TTC549 (cell line): ENCODE measurements at regions not wholly inside any gene's neighbourhood (a gene's known extent, or its start where the extent isn't known, plus 50 kb on each side); places are given as distances from the start of the nearest gene placed in this dataset.
"Not testable (repeated sequence)": the region's sequence is repeated elsewhere in the genome, so short reads cannot be mapped to it uniquely, and the experiment has no call there.

ENCODE experiments used
- FAIRE-seq: peaks from 2 replicates; lab custom pipeline; 2012; peaks lifted over from hg19 to GRCh38; lab: Jason Lieb, UNC

DNA sequence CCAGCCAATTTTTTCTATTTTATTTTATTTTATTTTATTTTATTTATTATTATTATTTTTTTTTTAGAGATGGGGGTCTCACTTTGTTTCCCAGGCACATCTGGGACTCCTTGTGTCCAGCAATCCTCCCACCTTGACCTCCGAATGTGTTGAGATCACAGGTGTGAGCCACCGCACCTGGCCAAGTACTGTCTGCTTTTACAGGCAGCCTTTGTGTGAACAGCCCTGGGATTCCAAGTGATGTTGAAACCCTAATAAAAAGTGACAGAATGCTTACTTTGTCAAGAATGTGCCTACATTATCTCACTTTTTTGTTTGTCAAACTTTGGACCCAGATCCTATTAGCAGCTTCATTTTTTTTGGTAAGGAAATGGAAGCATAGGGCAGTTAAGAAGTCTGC lies 220.1 kb upstream of the EDNRB start:
- no peak for FAIRE-seq

- no peak for FAIRE-seq
These were observed 218.9 kb upstream of the EDNRB start for GRCh38 chr13:78137404-78138142.

DNA sequence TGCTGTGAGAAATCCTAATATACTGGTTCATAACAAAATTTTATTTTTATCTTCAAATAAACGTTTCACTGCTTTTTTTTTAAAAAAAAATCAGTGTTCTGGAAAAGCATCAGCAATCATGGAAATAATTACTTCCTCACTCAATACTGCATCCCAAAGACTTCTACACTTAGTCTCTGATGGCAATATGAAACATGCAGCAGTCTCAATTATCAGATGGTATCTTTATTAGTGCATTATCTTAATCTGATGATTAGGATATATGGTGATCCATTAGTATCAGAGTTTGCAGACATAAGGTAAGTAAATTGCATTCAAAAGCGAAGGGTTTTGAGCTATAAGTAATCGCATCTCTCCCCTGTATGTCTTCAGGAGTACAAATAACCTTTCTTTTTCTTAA lies 218.3 kb upstream of the EDNRB start:
- no peak for FAIRE-seq

DNA sequence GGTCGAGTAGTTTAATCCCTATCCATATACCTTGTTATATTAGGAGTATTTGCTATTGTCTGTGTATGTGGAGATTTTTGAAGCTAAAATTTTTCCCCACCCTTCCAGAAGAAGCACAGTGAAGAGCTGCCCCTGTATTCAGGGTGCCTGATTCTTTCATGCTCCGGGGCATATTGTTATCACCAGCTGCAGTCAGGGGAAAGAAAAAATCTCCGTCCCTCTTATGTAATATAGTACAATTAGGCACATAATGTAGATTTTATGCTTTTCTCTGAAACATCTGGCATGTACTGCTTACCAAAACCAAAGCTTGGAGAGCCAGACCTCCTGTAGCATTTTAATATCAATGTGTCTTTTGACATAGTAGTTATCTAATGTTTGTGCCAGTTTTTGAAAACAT lies 214.9 kb upstream of the EDNRB start:
- FAIRE-seq = no peak

DNA sequence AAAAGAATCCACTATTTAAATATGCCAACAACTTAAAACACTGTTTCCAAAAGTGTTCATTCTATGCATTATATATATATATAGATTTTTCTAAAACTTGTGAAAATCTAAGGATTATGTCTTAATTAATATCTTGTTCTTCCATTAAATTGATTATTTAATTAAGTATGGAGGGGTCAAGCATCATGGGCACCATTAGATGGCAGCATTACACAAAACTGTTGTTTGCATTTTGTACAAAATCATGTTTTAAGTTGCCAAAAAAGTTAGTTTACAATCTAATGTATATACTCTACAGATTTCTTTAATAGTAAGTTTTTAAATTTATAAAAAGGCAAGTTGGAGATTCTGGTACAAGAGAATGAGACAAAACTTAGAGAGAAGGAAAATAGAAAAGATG lies 213.2 kb upstream of the EDNRB start:
- no peak for FAIRE-seq

DNA sequence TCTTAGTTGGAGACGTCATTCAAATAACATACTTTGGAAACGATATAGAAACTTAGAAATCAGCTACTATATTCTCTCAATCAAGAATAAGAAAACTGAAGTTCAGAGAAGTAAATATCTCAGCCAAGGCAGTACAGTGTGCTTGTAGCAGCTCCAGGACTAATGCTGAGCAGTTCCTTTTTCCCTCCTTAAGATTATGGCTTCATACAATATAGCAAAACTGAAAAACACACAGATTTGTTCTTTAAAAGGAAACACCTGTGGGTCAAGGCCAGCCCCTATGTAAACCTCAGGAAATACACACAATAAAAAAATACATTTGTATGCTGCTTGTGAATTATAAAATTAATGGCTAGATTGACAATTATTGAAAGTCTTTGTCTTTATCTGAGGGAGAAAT lies 212.7 kb upstream of the EDNRB start:
- no peak for FAIRE-seq

DNA sequence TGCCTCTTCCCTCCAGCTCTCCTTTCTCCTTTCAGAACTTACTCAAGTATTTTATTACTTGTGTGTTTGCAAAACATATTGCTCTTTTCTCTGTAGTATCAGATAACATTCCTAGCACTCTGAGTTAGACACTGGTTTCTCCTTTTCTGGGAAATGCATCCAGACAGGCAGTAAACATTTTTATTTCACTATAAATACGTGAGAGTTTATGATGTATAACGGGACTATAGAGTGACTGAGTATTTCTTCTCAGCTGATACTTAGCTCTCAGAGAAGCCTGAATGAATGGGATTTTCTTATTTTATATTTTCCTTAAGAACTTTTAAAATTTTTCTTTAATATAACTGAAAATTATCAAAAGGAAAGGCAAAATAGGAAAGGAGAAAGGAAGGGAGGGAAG lies 211.2 kb upstream of the EDNRB start:
- no peak for FAIRE-seq

DNA sequence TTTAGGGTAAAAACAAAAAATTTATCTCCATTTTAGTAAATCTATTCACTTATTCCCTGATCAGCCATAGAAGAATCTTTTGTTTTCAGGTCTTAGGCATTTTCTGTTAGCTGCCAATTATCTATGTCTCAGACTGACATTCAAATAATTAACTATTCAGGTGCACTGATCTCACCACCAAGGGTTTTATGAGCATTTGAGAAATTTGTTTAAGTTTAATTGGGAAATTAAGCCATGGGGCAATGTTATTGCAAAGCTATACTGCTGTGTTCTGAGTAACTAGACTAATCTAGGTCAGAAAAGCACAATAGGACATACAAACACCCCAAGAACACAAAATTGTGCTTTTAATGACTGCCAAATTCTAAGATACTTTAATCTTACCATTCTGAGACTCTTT lies 210.7 kb upstream of the EDNRB start:
- FAIRE-seq = no peak

DNA sequence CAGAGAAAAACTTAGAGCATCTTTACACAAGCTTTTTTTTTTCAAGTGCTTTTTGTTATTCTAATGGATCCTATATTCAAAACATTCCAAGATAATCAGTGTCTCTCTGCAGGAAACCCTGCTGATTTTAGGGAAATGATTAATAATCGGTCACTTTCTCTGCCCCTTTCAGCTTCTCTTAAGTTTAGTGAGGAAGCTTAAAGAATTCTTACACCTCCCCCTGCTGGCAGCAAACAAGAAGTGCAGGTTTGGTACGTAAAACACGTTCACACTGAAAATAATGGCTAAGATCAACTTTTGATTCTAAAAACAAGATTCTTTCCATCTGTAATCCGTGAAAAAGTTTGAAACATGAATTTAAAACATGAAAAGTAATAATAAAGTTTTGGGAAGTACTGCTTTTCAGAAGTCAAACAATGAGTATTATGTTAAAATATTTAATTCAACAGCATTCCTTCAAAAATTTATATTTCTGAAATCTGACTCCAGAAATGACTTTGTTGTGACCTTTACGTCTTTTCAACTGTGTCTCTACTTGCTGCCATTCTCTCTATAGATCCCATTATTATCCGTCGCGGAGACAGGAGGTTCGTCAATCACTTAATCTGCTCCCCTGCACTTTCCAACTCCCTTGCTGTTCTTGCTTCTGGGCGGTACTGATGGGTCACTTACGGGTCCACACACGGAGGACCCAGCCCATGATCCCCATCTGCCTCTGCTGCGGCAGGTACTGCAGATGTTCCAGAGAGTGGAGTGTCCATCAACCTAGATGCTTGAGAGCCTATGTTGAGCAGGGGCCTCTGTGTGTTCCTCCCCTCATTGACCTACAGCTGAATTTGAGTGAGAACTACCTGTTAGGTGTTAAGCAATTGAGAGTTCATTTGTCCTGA lies 203.1 kb upstream of the EDNRB start:
- FAIRE-seq = peak; percentile 53

GRCh38 chr13:78121001-78121400 lies 202.4 kb upstream of the EDNRB start:
- FAIRE-seq = no peak

DNA sequence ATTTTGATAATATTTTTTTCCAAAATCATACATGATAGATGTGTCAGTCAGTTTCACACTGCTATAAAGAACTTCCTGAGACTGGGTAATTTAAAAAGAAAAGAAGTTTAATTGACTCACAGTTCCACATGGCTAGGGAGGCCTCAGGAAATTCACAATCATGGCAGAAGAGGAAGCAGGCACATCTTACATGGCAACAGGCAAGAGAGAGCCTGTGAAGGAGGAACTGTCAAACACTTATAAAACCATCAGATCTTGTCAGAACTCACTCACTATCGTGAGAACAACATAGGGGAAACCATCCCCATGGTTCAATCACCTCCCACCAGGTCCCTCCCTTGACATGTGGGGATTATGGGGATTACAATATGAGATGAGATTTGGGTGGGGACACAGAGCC lies 201.5 kb upstream of the EDNRB start:
- FAIRE-seq = not testable (repeated sequence)

GRCh38 chr13:78117070-78117469 lies 198.4 kb upstream of the EDNRB start:
- FAIRE-seq = not testable (repeated sequence)

- no peak for FAIRE-seq
These were observed 187.0 kb upstream of the EDNRB start for GRCh38 chr13:78105656-78106055.

- no peak for FAIRE-seq
These were observed 185.3 kb upstream of the EDNRB start for GRCh38 chr13:78103936-78104335.

DNA sequence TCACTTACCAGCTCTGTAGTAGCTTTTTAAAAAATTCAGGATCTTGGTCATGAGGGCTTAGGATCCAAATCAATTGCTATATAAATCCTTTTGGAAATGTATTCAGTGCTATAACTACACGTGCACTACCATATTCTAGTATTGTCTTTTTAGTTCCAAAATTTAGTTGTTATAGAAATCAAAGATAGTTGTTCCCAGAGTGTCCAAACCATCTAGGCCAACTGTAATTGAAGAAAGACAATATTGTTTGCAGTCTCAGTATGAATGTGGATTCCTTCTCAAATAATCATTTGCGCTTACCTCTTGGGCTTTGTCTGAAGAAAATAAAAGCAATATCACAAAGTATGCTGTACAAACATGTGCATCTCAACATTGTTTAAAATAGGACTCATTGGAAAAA lies 184.1 kb upstream of the EDNRB start:
- no peak for FAIRE-seq

DNA sequence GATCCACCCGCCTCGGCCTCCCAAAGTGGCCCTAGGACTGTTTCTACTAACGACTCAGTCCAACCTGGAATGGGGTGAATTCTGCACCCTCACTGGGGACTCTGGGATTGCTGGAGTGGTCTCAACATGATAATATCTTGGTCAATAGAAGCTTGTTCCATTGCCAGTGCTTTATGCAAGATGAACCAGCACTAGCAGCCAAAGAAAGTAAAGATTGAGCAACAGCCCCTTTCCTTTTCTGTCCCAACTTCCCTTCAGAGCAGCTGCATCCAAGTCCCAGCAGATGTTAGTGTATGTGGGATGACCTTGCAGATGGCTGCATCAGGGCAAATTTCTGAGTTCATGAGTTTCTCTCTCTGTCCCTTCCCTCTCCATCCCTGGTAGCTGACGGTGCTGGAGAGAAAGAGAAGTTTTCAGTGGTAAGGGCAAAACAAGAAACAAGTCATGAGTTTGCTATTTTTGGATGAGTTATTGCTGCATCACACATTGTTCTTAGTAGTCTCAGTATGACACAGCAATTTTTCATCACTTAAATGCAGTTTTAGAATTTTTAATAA lies 183.6 kb upstream of the EDNRB start:
- no peak for FAIRE-seq

DNA sequence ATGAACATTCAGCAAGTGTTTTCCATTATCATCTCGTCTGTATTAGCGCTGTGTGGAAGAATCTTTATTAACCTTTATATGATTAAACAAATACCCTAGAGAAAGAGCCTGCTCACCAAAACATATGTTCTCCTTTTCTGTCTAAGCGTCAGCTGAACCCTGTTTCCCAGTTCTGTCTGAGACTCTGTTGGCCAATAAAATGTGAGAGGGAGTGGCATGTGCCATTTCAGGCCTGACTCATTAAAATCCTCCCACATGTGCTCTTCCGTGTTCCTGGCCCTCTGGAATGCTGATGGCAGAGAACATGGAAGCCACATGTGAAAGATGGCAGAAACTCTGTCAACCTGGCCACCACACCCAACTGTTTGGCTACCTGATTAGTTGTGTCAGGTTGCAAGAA lies 181.9 kb upstream of the EDNRB start:
- no peak for FAIRE-seq

GRCh38 chr13:78098249-78098648 lies 179.6 kb upstream of the EDNRB start:
- FAIRE-seq = no peak

GRCh38 chr13:78096221-78096620 lies 177.6 kb upstream of the EDNRB start:
- FAIRE-seq = no peak

DNA sequence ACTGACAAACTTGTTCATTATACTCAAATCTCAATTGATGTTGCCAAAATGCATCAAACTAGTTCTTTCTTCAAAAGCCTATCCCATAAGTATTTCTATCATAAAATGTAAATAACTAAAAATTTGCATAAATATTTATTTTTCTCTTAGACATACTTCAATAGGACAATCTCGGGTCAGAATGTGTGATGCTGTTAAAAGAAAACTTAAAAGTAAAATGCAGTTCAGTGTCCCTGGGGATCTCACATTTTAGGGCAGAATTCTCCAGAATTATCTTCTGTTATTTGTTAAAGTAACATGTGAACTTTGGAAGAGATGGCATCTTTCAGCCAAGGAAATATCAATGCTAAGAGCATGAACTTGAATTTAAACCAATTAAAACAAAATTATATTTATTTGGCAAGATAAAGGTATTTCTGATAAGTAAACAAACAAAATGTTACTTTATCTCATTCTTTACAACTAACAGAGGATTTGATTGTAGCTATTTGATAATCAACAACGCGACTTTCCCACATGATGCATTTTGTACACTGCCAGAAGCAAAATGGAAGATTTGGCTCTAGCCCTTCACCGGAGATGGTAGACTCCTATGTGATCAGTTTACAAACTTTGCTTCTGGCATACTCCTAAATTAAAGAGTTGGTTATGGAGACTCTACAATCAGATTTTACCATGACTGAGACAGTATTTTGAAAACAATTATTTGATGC lies 169.5 kb upstream of the EDNRB start:
- no peak for FAIRE-seq

- no peak for FAIRE-seq
These were observed 167.0 kb upstream of the EDNRB start for GRCh38 chr13:78085434-78086225.

DNA sequence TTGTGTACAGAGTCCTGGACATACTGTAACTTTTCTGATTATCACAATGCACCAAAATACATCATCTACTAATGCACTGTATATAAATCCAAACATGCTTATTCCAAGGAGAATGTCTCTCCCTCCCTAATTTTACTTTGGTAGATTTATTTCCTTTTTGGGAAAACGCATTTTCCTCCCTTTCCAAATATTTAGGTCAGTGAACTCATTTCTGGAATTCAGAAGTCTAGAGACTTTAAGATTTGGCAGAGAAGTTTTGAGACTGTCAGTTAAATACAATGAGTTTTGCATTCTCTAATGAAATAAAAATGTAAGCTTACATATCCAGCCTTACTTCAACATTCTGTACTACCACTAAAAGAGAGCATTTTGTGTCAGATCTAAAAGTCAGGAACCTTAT lies 165.8 kb upstream of the EDNRB start:
- FAIRE-seq = no peak
